Upper lobe of left lung (tissue), 6 donors: ENCODE measurements at regions not wholly inside any gene's neighbourhood (a gene's known extent, or its start where the extent isn't known, plus 50 kb on each side); places are given as distances from the start of the nearest gene placed in this dataset.
A peak's percentile ranks its signal among the peaks of the same experiment; 100 is the strongest.

Experiments
- ATAC-seq, 2 donors: fragments of 200-7000 bp; cut with Tn5 transposase; one replicate each; pipeline ENCODE4 v1.9.1; 2022; ENCODE audit warnings: mild to moderate bottlenecking in 2 of 2, moderate library complexity in 2 of 2; ENCODE audit not compliant: low FRiP score in 2 of 2
- DNase-seq, 2 donors: peaks; one replicate each; pipeline ENCODE4 v3.0.0-alpha.2; 2019 to 2020
- H3K27ac ChIP-seq, 4 donors: fragments of 200-600 bp; sonication (generic); one replicate each; pipeline ENCODE4 v1.5.1; 2016 to 2019
- H3K27me3 ChIP-seq, 4 donors: fragments of 200-600 bp; sonication (generic); one replicate each; pipeline ENCODE4 v1.5.1; 2017 to 2019
- H3K36me3 ChIP-seq, 4 donors: fragments of 200-600 bp; sonication (generic); one replicate each; pipeline ENCODE4 v1.5.1; 2016 to 2019
- H3K4me1 ChIP-seq, 4 donors: fragments of 200-600 bp; sonication (generic); one replicate each; pipeline ENCODE4 v1.5.1; 2018 to 2019
- H3K4me3 ChIP-seq, 4 donors: fragments of 200-600 bp; sonication (generic); one replicate each; pipeline ENCODE4 v1.5.1; 2017 to 2019; ENCODE audit warnings: mild to moderate bottlenecking in 2 of 4, moderate library complexity in 1 of 4
- H3K9me3 ChIP-seq, 4 donors: fragments of 200-600 bp; sonication (generic); one replicate each; pipeline ENCODE4 v1.5.1; 2018 to 2019
- EP300 ChIP-seq, 4 donors: sonication (generic); formaldehyde crosslinking; IDR thresholded peaks; one replicate each; pipeline ENCODE4 v1.5.1; 2017; ENCODE audit warnings: antibody characterized with exemption in 4 of 4, control low read depth in 2 of 4
- POLR2A ChIP-seq, 4 donors: fragments of 450-650 bp; IDR thresholded peaks; one replicate each; pipeline ENCODE4 v1.5.1; 2016 to 2017; ENCODE audit warnings: antibody characterized with exemption in 4 of 4, mild to moderate bottlenecking in 2 of 4
- POLR2AphosphoS5 ChIP-seq, 2 donors: sonication (generic); formaldehyde crosslinking; IDR thresholded peaks; one replicate each; pipeline ENCODE4 v1.5.1; 2017; ENCODE audit warnings: antibody characterized with exemption in 2 of 2
- WGBS, 2 donors: methylation state at CpG; one replicate each; pipeline ENCODE4 v1.1.5; 2017 to 2018; 5-methylcytosine and 5-hydroxymethylcytosine counted together
- TF ChIP-seq, protein P1 (sequence below), 6 experiments: fragments of 450-650 bp in 4 of 6; fragments of 200-600 bp in 2 of 6; sonication (generic) in 2 of 6; IDR thresholded peaks; one replicate each; pipeline ENCODE4 v1.5.1; 2016 to 2019; ENCODE audit warnings: antibody characterized with exemption in 6 of 6
- donor health status: DM: no; HTN: no; CAD: no; lungs with moderate emphysema.
- donor health status: DM: no; HTN: yes; CAD: no; lungs with severe emphysema.

DNA sequence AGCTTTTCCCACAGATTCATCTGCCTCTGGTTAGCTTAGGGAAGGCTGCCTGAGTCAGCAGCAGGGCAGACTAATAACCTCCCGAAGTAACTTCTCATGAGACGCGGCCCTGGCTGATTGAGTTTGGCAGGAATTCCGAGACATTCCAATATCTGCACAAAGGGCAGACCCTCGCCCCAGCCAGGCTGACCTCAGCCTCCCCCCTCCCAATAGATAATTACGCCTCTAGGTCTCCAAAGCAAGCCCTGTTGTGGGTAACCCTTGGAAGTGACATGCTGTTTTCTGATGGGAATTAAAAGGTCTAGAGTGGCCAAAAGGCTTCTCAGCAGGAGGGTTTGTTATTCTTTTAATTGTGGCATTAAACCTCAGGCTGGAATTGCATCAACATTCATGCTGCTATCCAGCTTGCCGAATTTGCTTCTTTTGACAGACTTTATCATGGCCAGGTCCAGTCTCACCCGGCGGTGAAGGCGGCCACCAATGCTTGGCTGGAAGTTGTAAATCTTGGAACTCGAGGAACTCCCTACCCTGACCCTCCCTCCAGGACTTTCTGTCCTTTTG, 98.0 kb upstream of the SLC14A2 start:
- no peaks in the 10 kb centered on the region for H3K36me3 ChIP-seq
- peak in 1 of 2 donors; percentile 10 for DNase-seq

DNA sequence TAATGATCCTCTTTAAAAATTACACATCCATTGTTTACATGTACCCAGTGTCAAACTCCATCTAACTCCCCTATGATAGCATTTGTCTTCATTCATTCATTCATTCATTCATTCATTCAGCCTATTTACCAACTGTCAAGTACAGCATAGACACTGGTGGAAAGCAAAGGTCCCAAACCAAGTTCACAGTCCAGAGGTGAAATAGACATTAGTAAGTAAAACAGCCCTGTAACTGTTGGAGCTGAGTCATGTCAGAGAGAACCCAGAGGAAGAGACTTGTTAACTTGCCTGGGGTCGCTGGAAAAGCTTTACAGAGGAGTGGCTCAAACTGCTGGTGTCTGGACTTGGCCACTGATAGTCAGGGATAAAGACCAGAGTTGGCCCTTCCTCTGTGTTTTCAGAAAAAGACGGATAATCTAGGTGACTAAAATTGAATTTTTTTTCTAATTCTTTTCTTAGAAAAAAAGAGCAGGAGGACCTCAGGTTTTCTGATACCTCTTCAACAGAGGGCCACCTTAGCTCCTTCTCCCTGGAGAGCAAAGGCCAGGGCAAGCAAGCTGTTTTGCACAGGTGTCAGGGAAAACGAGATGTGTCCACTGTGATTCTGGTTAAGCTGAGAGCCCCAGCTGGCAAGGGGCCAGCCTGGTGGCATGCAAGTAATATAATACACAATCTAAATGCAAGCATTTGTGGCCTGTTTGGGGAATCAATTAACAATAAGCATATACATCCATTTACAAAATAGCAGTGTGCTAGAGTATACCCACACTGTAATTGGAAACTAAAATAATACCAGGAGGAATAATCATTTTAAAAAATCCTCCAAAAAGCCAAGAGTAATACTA, 96.7 kb upstream of the SLC14A2 start:
- Histone ChIP-seq H3K27me3 (no peaks in the 10 kb centered on the region), H3K4me1 (peaks cover 0 to 7% (median 1%) of the 10 kb centered on the region in 4 donors), H3K36me3 (no peaks in the 10 kb centered on the region), H3K4me3 (no peak overlapping the region), H3K9me3 (no peaks in the 10 kb centered on the region), H3K27ac (peak overlapping the region in 1 of 4 donors; percentile 54)
- ATAC-seq, result no peak
- TF ChIP-seq POLR2AphosphoS5 (IDR thresholded peaks at IDR 0.05) (no peak), EP300 (IDR thresholded peaks at IDR 0.05) (no peak), POLR2A (IDR thresholded peaks at IDR 0.05) (no peak)
- TF ChIP-seq, protein P1, sequence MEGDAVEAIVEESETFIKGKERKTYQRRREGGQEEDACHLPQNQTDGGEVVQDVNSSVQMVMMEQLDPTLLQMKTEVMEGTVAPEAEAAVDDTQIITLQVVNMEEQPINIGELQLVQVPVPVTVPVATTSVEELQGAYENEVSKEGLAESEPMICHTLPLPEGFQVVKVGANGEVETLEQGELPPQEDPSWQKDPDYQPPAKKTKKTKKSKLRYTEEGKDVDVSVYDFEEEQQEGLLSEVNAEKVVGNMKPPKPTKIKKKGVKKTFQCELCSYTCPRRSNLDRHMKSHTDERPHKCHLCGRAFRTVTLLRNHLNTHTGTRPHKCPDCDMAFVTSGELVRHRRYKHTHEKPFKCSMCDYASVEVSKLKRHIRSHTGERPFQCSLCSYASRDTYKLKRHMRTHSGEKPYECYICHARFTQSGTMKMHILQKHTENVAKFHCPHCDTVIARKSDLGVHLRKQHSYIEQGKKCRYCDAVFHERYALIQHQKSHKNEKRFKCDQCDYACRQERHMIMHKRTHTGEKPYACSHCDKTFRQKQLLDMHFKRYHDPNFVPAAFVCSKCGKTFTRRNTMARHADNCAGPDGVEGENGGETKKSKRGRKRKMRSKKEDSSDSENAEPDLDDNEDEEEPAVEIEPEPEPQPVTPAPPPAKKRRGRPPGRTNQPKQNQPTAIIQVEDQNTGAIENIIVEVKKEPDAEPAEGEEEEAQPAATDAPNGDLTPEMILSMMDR (IDR thresholded peaks at IDR 0.05), result no peak
- 42 to 43% methylated on average over 3 of the region's 3 CpGs for WGBS, 2 donors
- no peak for DNase-seq

More for the DNA sequence above, 98.0 kb upstream of the SLC14A2 start:
- peak overlapping the region in 3 of 4 donors; percentile 49 to 65 (median 54) for H3K27ac ChIP-seq
- H3K4me1 ChIP-seq, result peaks cover 0 to 7% (median 1%) of the 10 kb centered on the region in 4 donors
- peak; percentile 41 to 85 for ATAC-seq
- no peak overlapping the region for H3K4me3 ChIP-seq
- TF ChIP-seq EP300 (IDR thresholded peaks at IDR 0.05) (peak in 1 of 4 donors; percentile 18), POLR2A (IDR thresholded peaks at IDR 0.05) (no peak), POLR2AphosphoS5 (IDR thresholded peaks at IDR 0.05) (peak; percentile 34 to 40)
- no peaks in the 10 kb centered on the region for H3K9me3 ChIP-seq
- 59 to 69% methylated on average over 8 to 11 of the region's 11 CpGs for WGBS, 2 donors
- no peaks in the 10 kb centered on the region for H3K27me3 ChIP-seq

DNA sequence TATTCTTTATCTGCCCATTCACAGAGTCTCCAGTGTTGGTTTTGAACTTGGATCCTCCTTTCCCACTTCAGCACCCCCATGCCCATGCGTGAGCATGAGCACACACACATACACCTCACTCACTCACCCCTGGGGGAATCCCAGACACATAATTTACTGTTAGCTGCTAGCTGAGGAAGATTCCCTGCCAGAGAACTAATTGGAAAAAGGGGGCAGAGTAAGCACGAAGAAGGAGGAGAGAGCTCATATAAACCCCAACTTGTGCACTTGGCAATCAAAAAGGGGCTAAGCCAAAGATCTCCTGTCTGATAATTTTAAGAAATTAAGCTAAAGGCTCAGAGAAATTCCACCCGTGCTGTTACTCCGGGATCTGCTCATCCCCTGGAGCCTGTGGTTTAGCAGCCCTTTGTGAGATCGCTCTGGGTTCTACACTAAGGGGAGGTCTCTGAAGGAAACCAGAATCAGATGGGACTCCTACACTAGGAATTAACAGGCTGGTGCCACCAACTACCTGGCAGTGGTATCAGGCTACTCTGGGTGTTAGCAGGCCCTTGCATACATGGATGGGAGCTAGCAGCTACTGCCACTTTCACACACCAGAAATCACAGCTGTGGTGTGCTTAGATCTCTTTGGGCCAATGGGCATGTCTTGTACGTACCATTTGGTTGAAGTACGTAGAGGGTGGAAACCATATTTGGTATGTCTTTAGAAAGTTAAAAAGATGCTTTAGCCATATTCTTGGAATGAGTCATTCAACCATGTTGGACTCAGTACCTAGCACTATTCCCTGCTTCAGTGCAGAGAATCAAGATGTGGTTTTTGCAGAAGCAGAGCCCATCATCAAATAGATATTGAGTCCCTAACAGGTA, 95.6 kb upstream of the SLC14A2 start:
- H3K4me3 ChIP-seq, result no peak overlapping the region
- H3K36me3 ChIP-seq, result no peaks in the 10 kb centered on the region
- peaks cover 0 to 7% (median 1%) of the 10 kb centered on the region in 4 donors for H3K4me1 ChIP-seq
- no peak for DNase-seq
- 85 to 87% methylated on average over 7 of the region's 7 CpGs for WGBS, 2 donors
- no peak for ATAC-seq
- no peaks in the 10 kb centered on the region for H3K27me3 ChIP-seq
- TF ChIP-seq, protein P1 (IDR thresholded peaks at IDR 0.05), result no peak
- TF ChIP-seq POLR2AphosphoS5 (IDR thresholded peaks at IDR 0.05) (no peak), EP300 (IDR thresholded peaks at IDR 0.05) (no peak), POLR2A (IDR thresholded peaks at IDR 0.05) (no peak)
- H3K27ac ChIP-seq, result peak overlapping the region in 1 of 4 donors; percentile 17
- H3K9me3 ChIP-seq, result no peaks in the 10 kb centered on the region

DNA sequence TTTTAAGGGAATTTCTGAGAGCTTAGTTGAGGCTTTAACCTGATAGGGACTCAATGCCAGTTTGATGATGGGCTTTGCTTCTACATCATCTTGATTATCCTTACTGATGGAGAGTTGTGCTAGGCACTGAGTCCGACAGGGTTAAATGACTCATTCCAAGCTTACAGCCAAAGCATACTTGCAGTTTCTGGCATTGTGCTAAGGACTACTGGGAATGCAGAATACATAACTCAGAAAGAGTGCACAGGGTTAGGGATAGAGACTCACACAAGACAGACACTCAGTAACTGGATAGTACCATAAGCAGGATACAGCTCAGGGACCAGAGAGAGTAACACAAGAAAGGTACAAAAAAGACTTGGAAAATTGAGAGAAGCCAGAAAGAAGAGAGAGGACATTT, 94.1 kb upstream of the SLC14A2 start:
- Histone ChIP-seq H3K27me3 (no peaks in the 10 kb centered on the region), H3K36me3 (no peaks in the 10 kb centered on the region)
- TF ChIP-seq, protein P1 (IDR thresholded peaks at IDR 0.05), result no peak
- TF ChIP-seq POLR2A (IDR thresholded peaks at IDR 0.05) (no peak), EP300 (IDR thresholded peaks at IDR 0.05) (no peak), POLR2AphosphoS5 (IDR thresholded peaks at IDR 0.05) (no peak)

More for the DNA sequence above, 94.1 kb upstream of the SLC14A2 start:
- peaks cover 0 to 7% (median 1%) of the 10 kb centered on the region in 4 donors for H3K4me1 ChIP-seq
- ATAC-seq (peak in 1 of 2 donors; percentile 47), DNase-seq (no peak)
- 80 to 100% methylated on average over 1 of the region's 1 CpG for WGBS, 2 donors
- H3K27ac ChIP-seq, result peak overlapping the region in 3 of 4 donors; percentile 6 to 55 (median 28)
- no peak overlapping the region for H3K4me3 ChIP-seq
- H3K9me3 ChIP-seq, result no peaks in the 10 kb centered on the region
